T-helper 1 cell treated with Interleukin-12 subunit alpha and Interleukin-12 subunit beta and Interleukin-4 antibody, amounts not matched to agents 30 μg/mL and 1 μg/mL, for 36 hours (primary cell): ENCODE measurements at regions not wholly inside any gene's neighbourhood (a gene's known extent, or its start where the extent isn't known, plus 50 kb on each side); places are given as distances from the start of the nearest gene placed in this dataset.
"Not testable (repeated sequence)": the region's sequence is repeated elsewhere in the genome, so short reads cannot be mapped to it uniquely, and the experiment has no call there.

Source experiments
- H3K27ac Mint-ChIP-seq: one replicate; pipeline ENCODE4 v1.8.0; 2021; ENCODE audit warnings: mild to moderate bottlenecking, mixed read lengths
- H3K27me3 Mint-ChIP-seq: one replicate; pipeline ENCODE4 v1.8.0; 2021; ENCODE audit warnings: low read depth, mixed read lengths
- H3K36me3 Mint-ChIP-seq: one replicate; pipeline ENCODE4 v1.8.0; 2021; ENCODE audit warnings: low read depth, mixed read lengths
- H3K4me1 Mint-ChIP-seq: one replicate; pipeline ENCODE4 v1.8.0; 2021; ENCODE audit warnings: low read depth, mixed read lengths
- H3K4me3 Mint-ChIP-seq: one replicate; pipeline ENCODE4 v1.8.0; 2021; ENCODE audit warnings: mild to moderate bottlenecking, moderate library complexity, mixed read lengths
- H3K9me3 Mint-ChIP-seq: one replicate; pipeline ENCODE4 v1.8.0; 2021; ENCODE audit warnings: mixed read lengths

GRCh38 chrY:11097498-11097897, 1569.8 kb downstream of the TSPY10 start:
- not testable (repeated sequence) for H3K27ac Mint-ChIP-seq, H3K27me3 Mint-ChIP-seq, H3K4me1 Mint-ChIP-seq, H3K9me3 Mint-ChIP-seq, H3K4me3 Mint-ChIP-seq, H3K36me3 Mint-ChIP-seq

- not testable (repeated sequence) for H3K4me3 Mint-ChIP-seq, H3K27me3 Mint-ChIP-seq, H3K4me1 Mint-ChIP-seq, H3K9me3 Mint-ChIP-seq, H3K36me3 Mint-ChIP-seq, H3K27ac Mint-ChIP-seq
These were observed 1570.7 kb downstream of the TSPY10 start for GRCh38 chrY:11098419-11098818.

GRCh38 chrY:11099004-11099403, 1571.3 kb downstream of the TSPY10 start:
- Mint-ChIP-seq H3K9me3 (no peaks in the 10 kb centered on the region), H3K27me3 (no peaks in the 10 kb centered on the region), H3K36me3 (no peaks in the 10 kb centered on the region), H3K27ac (no peak overlapping the region), H3K4me1 (no peaks in the 10 kb centered on the region), H3K4me3 (no peak overlapping the region)

DNA sequence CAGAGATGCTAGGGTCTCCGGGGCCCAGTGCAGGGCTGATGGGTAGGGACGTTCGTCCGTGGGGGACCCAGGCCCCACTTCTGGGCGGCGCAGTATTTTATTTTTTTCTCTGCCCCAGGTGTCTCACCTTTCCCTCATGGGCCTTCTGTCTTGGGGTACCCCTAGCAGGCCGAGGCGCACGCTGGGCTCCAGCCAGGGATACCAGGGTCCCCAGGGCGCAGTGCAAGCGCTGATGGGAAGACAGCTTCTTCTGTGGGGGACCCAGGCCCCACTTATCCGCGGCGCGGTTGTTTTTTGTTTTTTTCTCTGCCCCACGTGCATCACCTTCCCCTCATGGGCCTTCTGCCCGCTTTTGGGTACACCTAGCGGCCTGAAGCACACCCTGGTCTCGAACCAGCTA, 1572.8 kb downstream of the TSPY10 start:
- not testable (repeated sequence) for H3K27ac Mint-ChIP-seq, H3K4me1 Mint-ChIP-seq, H3K27me3 Mint-ChIP-seq, H3K4me3 Mint-ChIP-seq, H3K9me3 Mint-ChIP-seq, H3K36me3 Mint-ChIP-seq

GRCh38 chrY:11102987-11103386, 1575.3 kb downstream of the TSPY10 start:
- not testable (repeated sequence) for H3K4me1 Mint-ChIP-seq, H3K27me3 Mint-ChIP-seq, H3K9me3 Mint-ChIP-seq, H3K36me3 Mint-ChIP-seq, H3K27ac Mint-ChIP-seq, H3K4me3 Mint-ChIP-seq

GRCh38 chrY:11107127-11107918, 1579.6 kb downstream of the TSPY10 start:
- H3K36me3 Mint-ChIP-seq, H3K27ac Mint-ChIP-seq, H3K27me3 Mint-ChIP-seq, H3K4me1 Mint-ChIP-seq, H3K4me3 Mint-ChIP-seq: not testable (repeated sequence)
- H3K9me3 Mint-ChIP-seq, result peaks cover 26% of the 10 kb centered on the region

GRCh38 chrY:11151724-11152123, 1549.3 kb upstream of the USP9Y start:
- not testable (repeated sequence) for H3K27ac Mint-ChIP-seq

DNA sequence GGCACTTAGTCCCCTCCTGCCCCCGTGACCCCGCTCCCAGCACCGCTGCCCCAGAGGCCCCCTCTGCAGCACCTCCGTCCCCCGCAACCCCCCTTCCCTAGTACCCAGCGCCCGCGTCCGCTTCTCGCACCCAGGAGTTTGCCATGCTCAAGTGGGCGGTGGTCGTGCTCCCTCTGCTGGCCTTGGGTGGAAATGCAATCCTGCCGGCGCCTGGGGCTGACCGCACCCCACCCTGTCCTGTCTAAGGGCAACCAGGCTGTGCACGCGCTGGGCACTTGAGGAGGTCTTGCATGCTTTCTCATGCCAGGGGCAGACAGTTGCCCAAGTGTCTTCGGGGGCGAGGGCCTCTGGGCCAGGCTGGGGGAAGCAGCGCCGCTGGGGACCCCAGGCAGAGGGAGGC, 1544.9 kb upstream of the USP9Y start:
- H3K9me3 Mint-ChIP-seq, H3K27me3 Mint-ChIP-seq, H3K27ac Mint-ChIP-seq, H3K4me1 Mint-ChIP-seq, H3K4me3 Mint-ChIP-seq, H3K36me3 Mint-ChIP-seq: not testable (repeated sequence)

More at GRCh38 chrY:11151724-11152123, 1549.3 kb upstream of the USP9Y start:
- not testable (repeated sequence) for H3K27me3 Mint-ChIP-seq, H3K4me3 Mint-ChIP-seq, H3K4me1 Mint-ChIP-seq, H3K9me3 Mint-ChIP-seq, H3K36me3 Mint-ChIP-seq

- not testable (repeated sequence) for H3K36me3 Mint-ChIP-seq, H3K9me3 Mint-ChIP-seq, H3K27ac Mint-ChIP-seq, H3K27me3 Mint-ChIP-seq, H3K4me1 Mint-ChIP-seq, H3K4me3 Mint-ChIP-seq
These were observed 1544.2 kb upstream of the USP9Y start for GRCh38 chrY:11156846-11157245.

GRCh38 chrY:11177033-11177432, 1524.0 kb upstream of the USP9Y start:
- not testable (repeated sequence) for H3K9me3 Mint-ChIP-seq, H3K27ac Mint-ChIP-seq, H3K4me1 Mint-ChIP-seq, H3K27me3 Mint-ChIP-seq, H3K36me3 Mint-ChIP-seq, H3K4me3 Mint-ChIP-seq

- H3K27ac Mint-ChIP-seq, H3K27me3 Mint-ChIP-seq, H3K4me3 Mint-ChIP-seq, H3K36me3 Mint-ChIP-seq, H3K9me3 Mint-ChIP-seq, H3K4me1 Mint-ChIP-seq: not testable (repeated sequence)
These were observed 1499.9 kb upstream of the USP9Y start for GRCh38 chrY:11201133-11201532.

DNA sequence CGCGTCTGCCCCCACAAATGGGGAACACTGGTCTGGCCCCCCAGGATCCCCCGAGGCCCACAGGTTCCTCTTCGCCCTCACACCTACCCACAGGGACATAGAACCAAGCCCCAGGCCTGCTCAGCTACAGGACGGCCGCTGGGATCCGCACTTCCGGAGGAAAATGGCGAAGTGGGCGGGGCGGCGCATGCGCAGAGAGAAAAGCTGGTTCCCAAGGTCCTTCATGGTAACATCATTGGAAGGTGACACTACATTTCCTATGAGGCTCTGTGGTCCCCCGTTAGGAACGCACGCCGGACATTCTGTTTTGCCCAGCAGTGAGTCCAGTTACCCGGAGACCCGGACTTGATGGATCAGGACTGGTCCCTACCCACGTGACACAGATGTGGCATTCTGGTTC, 1486.2 kb upstream of the USP9Y start:
- peak overlapping the region; percentile 34 for H3K4me3 Mint-ChIP-seq
- not testable (repeated sequence) for H3K27me3 Mint-ChIP-seq, H3K36me3 Mint-ChIP-seq, H3K9me3 Mint-ChIP-seq, H3K27ac Mint-ChIP-seq, H3K4me1 Mint-ChIP-seq
